SU-DHL-6 (cell line): ENCODE measurements at regions not wholly inside any gene's neighbourhood (a gene's known extent, or its start where the extent isn't known, plus 50 kb on each side); places are given as distances from the start of the nearest gene placed in this dataset.

Source experiments
- EZH2phosphoT487 ChIP-seq: fragments of 200-600 bp; sonication (generic), shearing (Covaris generic); conservative IDR thresholded peaks from 2 replicates; pipeline ENCODE4 v1.6.1; 2018; ENCODE audit warnings: mild to moderate bottlenecking, antibody characterized with exemption, low read length, moderate library complexity, mixed read lengths
- TF ChIP-seq, protein P1 (sequence below): fragments of 200-600 bp; sonication (generic); IDR thresholded peaks from one replicate; pipeline ENCODE4 v1.5.1; 2017; ENCODE audit warnings: antibody characterized with exemption, mild to moderate bottlenecking, low read length, moderate library complexity; ENCODE audit not compliant: insufficient read depth, poor library complexity, severe bottlenecking

DNA sequence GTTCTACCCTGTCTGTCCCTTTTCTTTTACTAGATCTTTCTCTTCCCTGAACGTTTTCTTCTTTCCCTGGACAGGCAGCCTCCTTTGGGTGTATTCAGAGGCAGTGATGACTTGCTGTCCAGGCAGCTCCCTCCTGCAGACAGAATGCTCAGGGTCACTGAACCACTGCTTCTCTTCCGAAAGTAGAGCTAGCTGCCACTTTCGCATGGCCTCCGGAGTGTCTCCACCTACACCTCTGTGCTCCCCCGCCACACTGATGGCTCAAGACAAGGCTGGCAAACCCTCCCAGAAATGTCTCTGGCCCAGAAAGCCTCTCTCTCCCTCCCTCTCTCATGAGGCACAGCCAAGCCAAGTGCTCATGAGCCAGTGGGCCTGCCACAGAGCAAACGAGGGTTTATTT, 207.8 kb downstream of the CDRT15L2 start:
- TF ChIP-seq, protein P1, sequence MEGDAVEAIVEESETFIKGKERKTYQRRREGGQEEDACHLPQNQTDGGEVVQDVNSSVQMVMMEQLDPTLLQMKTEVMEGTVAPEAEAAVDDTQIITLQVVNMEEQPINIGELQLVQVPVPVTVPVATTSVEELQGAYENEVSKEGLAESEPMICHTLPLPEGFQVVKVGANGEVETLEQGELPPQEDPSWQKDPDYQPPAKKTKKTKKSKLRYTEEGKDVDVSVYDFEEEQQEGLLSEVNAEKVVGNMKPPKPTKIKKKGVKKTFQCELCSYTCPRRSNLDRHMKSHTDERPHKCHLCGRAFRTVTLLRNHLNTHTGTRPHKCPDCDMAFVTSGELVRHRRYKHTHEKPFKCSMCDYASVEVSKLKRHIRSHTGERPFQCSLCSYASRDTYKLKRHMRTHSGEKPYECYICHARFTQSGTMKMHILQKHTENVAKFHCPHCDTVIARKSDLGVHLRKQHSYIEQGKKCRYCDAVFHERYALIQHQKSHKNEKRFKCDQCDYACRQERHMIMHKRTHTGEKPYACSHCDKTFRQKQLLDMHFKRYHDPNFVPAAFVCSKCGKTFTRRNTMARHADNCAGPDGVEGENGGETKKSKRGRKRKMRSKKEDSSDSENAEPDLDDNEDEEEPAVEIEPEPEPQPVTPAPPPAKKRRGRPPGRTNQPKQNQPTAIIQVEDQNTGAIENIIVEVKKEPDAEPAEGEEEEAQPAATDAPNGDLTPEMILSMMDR: no peak
- TF ChIP-seq EZH2phosphoT487: no peak
